Adipocyte (in vitro differentiated cells): ENCODE measurements at regions not wholly inside any gene's neighbourhood (a gene's known extent, or its start where the extent isn't known, plus 50 kb on each side); places are given as distances from the start of the nearest gene placed in this dataset.

Source experiments
- DNase-seq: peaks from one replicate; pipeline ENCODE4 v3.0.0-alpha.2; 2015; ENCODE audit warnings: low read depth
- H3K27me3 ChIP-seq: replicated peaks from 2 replicates; pipeline ENCODE4 v1.7.0; 2013; ENCODE audit warnings: mild to moderate bottlenecking, low read length, moderate library complexity; ENCODE audit not compliant: control insufficient read depth, insufficient read depth
- H3K36me3 ChIP-seq: 2 replicates; pipeline ENCODE4 v1.7.0; 2013; ENCODE audit warnings: low read length, mild to moderate bottlenecking, moderate library complexity; ENCODE audit not compliant: control insufficient read depth, insufficient read depth, severe bottlenecking
- H3K4me1 ChIP-seq: 2 replicates; pipeline ENCODE4 v1.7.0; 2013; ENCODE audit warnings: mild to moderate bottlenecking, low read length, moderate library complexity; ENCODE audit not compliant: control insufficient read depth, insufficient read depth
- H3K4me3 ChIP-seq: 2 replicates; pipeline ENCODE4 v1.7.0; 2013; ENCODE audit warnings: mild to moderate bottlenecking, low read length, moderate library complexity
- H3K9ac ChIP-seq: 2 replicates; pipeline ENCODE4 v1.7.0; 2013; ENCODE audit warnings: mild to moderate bottlenecking, low read length, moderate library complexity
- H3K9me3 ChIP-seq: 2 replicates; pipeline ENCODE4 v1.7.0; 2013; ENCODE audit warnings: mild to moderate bottlenecking, low read length, moderate library complexity; ENCODE audit not compliant: control insufficient read depth

DNA sequence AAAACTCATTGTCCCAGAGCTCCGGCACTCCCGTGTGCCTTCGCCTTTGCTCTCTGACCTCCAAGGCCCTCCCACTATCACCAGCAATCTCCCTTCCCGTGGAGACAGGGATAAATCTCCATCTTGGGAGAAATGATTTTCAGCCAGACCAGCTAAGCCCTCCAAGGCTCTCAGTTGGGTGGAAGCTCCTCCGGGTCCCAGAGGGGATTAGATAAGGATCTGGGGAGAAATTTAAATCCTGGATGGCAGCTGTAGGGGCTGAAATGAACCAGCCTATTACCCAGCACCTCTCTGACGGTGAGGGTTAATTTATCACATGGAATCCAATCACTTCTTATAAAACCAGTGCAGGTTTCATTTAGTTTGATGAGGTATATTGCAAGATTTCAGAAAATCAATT, 366.2 kb downstream of the FBXW7 start:
- peaks cover 5% of the 10 kb centered on the region for H3K27me3 ChIP-seq
- H3K4me1 ChIP-seq = no peaks in the 10 kb centered on the region
- no peak overlapping the region for H3K9ac ChIP-seq
- no peaks in the 10 kb centered on the region for H3K9me3 ChIP-seq
- no peak for DNase-seq
- H3K36me3 ChIP-seq = no peaks in the 10 kb centered on the region
- no peak overlapping the region for H3K4me3 ChIP-seq

DNA sequence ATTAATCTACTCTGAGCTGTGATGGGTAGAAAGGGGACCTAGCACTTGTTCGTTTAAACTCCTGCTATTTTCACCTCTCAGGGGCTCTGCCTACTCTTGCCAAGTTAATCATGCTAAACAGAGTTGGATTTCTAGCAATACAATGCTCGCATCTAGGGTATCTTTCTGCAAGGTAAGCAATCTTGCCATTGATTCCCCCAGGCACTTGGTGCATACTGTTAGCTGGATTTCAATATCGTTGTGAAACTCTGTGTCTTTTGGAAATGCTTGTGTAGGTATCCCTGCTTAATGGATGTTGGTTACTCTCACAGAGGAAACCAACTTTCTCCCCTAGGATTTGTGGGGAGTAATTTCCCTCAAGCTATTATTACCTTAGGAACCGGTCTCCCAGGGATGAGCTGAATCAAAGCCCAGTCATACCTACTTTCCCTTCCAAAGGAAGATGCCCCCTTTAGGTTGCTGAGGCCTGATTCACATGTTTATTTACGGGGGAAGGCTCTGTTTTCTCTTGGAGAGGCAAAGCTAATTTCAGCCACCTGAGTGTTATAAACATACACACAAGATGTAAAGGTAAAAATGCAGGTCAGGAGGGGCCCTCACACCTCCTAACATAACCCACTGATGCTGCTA, 366.8 kb downstream of the FBXW7 start:
- no peak overlapping the region for H3K4me3 ChIP-seq
- no peak overlapping the region for H3K9ac ChIP-seq
- no peak for DNase-seq
- no peaks in the 10 kb centered on the region for H3K9me3 ChIP-seq
- no peaks in the 10 kb centered on the region for H3K4me1 ChIP-seq
- H3K27me3 ChIP-seq = peaks cover 5% of the 10 kb centered on the region
- no peaks in the 10 kb centered on the region for H3K36me3 ChIP-seq

DNA sequence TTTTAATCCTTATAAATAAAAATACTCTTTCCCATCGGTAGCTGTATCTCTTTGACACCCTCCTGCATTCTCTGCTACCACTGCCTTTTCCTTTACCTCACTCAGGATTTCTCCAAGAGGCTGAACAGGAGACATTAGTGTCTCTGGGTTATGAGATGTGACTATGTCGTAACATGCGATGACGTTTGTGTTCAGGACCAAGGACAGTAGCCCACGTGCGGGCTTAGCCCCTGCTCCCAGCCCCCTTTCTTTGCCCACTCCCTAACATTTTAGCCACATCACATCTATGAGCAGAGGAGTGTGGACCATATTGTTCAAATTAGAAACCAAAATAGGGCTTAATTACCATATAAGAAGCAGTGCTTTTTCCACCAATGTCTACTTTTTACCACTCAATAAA, 369.3 kb downstream of the FBXW7 start:
- Histone ChIP-seq H3K36me3 (no peaks in the 10 kb centered on the region), H3K4me3 (no peak overlapping the region), H3K9ac (no peak overlapping the region), H3K4me1 (peaks cover 13% of the 10 kb centered on the region), H3K27me3 (peaks cover 5% of the 10 kb centered on the region), H3K9me3 (no peaks in the 10 kb centered on the region)
- DNase-seq = peak; percentile 13

DNA sequence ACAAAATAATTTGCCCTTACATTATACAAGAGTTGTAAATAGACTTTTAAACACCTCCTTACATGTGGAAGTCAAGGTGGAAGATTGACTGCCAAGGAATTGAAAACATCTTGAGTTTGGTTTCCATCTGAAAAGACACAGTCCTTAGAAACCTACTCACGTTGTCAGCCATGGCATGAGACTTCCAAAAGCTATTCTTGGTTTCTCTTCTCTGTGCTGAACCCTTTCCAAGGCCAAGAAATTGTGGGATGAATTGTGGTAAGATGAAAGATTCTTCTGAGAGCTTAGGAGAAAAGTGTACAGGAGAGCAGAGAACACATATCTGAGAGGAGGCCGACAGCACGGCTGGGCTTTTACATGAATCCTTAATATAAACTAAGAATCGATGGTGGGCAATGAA, 370.0 kb downstream of the FBXW7 start:
- peaks cover 5% of the 10 kb centered on the region for H3K27me3 ChIP-seq
- no peak for DNase-seq
- H3K4me1 ChIP-seq = peaks cover 19% of the 10 kb centered on the region
- no peaks in the 10 kb centered on the region for H3K36me3 ChIP-seq
- H3K4me3 ChIP-seq = no peak overlapping the region
- H3K9me3 ChIP-seq = no peaks in the 10 kb centered on the region
- H3K9ac ChIP-seq = no peak overlapping the region

DNA sequence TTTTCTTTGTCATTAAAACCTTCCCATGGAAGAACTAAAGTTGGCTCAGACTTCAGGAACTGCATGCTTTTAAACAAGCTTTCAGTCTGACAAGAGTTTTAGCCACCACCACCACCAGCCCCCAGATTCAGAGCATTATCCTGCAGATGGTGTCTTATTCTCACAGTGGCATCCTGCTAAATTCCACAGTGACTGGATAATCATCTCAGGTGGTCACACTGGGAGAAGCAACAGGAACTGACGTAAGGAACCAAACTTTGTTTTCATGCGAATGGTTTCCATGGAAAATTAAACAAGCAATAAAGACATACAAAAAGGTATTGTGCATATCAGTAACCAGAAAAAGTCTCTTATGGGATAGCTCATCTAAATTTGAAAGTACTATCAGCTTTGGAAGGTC, 370.7 kb downstream of the FBXW7 start:
- Histone ChIP-seq H3K27me3 (peaks cover 5% of the 10 kb centered on the region), H3K4me3 (no peak overlapping the region), H3K4me1 (peaks cover 19% of the 10 kb centered on the region), H3K9me3 (no peaks in the 10 kb centered on the region), H3K9ac (no peak overlapping the region), H3K36me3 (no peaks in the 10 kb centered on the region)
- DNase-seq = no peak

DNA sequence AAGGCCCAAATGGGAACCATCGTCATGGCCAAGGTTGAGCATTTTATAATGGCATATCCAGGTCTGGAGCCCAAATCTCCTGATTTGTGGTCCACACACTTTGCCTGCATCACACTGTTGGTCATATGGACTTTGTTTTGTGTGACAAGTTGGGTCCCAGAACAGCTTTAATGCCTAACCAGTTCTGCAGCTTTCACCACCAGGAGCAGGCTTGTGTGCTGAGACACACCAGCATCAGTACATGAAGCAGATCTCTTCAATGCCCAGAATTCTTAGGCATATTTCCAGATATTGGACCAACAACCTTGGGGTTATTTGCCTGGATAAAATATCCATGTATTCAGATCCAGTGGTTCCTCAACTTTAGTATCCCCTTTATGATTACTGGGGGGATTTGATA, 371.3 kb downstream of the FBXW7 start:
- H3K4me3 ChIP-seq = no peak overlapping the region
- no peaks in the 10 kb centered on the region for H3K9me3 ChIP-seq
- H3K9ac ChIP-seq = no peak overlapping the region
- peaks cover 19% of the 10 kb centered on the region for H3K4me1 ChIP-seq
- no peaks in the 10 kb centered on the region for H3K36me3 ChIP-seq
- no peak for DNase-seq
- peaks cover 2% of the 10 kb centered on the region for H3K27me3 ChIP-seq

DNA sequence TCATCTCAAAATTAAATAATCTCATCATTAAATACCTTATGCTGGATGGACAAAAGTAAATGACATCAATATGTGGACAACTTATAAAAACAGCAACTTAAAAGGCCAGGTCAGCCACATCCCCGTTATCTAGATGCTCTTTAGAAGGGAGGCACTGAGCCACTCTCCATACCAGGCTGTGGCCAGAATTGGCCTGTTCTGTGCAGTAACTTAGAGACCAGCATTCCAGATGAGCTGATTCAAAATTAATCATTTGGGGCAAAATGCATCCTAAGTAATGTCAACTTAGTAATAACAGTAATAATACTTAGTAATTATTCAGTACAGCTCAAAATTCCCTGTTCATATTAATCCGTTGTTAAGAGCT, 373.6 kb downstream of the FBXW7 start:
- Histone ChIP-seq H3K9ac (no peak overlapping the region), H3K36me3 (no peaks in the 10 kb centered on the region)

DNA sequence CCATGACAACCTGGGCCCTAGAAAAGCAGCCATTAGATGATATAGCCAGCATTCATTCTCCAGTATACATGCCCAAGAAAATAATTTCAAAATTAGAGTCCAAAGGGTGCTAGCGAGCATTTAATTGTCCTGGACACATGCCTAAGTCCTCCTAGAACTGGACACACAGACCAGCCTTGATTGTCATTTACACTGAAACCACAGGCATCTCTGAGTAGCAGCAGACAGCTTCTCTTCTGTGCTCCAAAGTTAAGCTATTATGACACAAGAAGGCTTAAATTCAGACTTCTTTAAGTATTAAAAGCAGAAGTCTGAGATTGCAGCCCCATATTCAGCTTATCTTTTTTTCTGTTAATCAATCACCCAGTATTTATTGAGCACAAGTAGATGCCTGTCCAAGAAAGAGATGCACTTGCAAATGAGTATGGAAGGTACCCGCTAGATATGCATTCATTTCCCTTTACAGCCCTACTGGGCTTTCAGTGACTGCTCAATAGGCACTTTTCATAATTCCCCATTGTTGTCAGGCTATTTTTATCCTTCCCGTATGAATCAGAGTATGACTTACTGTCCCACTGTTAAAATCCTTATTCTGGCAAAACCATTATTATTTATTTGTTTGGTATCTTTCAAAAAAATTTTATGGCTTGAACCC, 374.1 kb downstream of the FBXW7 start:
- Histone ChIP-seq H3K9ac (no peak overlapping the region), H3K36me3 (no peaks in the 10 kb centered on the region), H3K27me3 (no peaks in the 10 kb centered on the region), H3K9me3 (no peaks in the 10 kb centered on the region), H3K4me1 (peaks cover 19% of the 10 kb centered on the region), H3K4me3 (no peak overlapping the region)
- DNase-seq = no peak

More for the DNA sequence above, 373.6 kb downstream of the FBXW7 start:
- H3K27me3 ChIP-seq = no peaks in the 10 kb centered on the region
- peak overlapping the region; percentile 13 for H3K4me3 ChIP-seq
- no peak for DNase-seq
- no peaks in the 10 kb centered on the region for H3K9me3 ChIP-seq
- H3K4me1 ChIP-seq = peaks cover 19% of the 10 kb centered on the region

DNA sequence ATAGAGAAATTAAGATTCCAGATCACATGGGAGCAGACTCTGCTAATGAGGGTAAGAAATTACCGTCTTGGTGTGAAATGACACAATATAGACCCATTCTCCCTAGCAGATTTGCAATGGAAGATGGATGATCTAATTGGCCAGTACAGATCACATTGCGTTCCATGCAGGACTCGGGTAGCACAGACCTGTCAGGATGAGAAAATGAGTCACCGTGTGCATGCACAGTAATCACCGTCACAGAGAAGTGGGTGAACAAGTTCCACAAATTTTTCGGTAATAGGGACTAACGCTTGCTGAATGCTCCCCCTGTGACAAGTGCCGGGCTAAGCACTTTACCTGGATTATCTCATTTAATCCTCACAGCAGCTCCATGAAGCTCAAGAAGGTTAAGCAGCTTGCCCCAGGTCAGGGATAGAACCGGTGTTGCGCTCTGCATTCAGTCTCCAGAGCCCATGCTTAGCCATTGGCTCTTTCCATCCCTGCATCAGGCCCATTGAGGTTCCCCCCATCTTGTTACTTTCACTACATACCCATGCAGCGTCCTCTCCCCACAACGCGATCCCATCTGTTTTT, 375.6 kb downstream of the FBXW7 start:
- Histone ChIP-seq H3K4me3 (no peak overlapping the region), H3K36me3 (no peaks in the 10 kb centered on the region), H3K9me3 (no peaks in the 10 kb centered on the region), H3K4me1 (peaks cover 22% of the 10 kb centered on the region), H3K9ac (no peak overlapping the region), H3K27me3 (no peaks in the 10 kb centered on the region)
- DNase-seq = no peak

DNA sequence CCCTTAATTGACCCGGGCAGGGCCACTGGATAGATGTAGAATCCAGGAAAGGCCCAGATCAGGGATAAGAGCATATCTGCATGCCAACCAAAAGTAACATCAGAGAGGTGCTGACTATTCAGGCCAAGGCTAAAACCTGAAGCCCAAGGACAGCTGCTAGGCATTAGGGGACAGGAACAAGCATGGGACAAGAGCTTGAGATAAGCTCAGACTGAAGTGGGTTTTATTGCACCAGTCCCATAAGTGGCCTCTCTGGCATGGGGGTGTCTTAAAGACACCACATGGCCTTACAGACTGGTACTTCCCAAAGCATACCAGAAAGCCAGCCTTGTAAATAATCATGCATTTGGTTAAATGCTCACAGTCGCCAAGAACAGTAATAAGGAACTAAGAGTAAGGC, 376.1 kb downstream of the FBXW7 start:
- Histone ChIP-seq H3K27me3 (no peaks in the 10 kb centered on the region), H3K4me1 (peaks cover 22% of the 10 kb centered on the region), H3K4me3 (no peak overlapping the region), H3K9me3 (no peaks in the 10 kb centered on the region), H3K36me3 (no peaks in the 10 kb centered on the region), H3K9ac (no peak overlapping the region)
- no peak for DNase-seq

DNA sequence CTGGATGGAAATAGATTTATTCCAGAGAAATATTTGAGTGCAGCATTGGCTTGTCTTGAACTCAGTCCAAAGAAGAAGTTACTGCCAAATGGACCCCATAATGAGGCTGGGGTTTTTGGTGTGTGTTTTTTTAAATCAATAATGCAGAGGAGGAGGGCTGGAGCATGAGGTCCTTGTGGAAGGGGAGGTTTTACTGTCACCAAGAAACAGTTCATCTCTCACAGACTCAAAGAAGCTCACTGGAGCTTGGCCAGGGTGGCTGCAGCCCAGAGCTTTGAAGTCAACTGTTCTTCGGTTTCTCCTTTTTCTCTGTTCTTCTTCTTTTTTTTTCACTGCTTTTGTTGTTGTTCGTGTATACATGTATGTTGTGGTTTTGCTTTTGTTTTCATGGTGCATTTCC, 377.7 kb downstream of the FBXW7 start:
- peaks cover 22% of the 10 kb centered on the region for H3K4me1 ChIP-seq

More for the DNA sequence above, 377.7 kb downstream of the FBXW7 start:
- Histone ChIP-seq H3K4me3 (no peak overlapping the region), H3K9me3 (no peaks in the 10 kb centered on the region), H3K36me3 (no peaks in the 10 kb centered on the region), H3K27me3 (no peaks in the 10 kb centered on the region), H3K9ac (no peak overlapping the region)
- DNase-seq = no peak
